ENCODE measurements at regions not wholly inside any gene's neighbourhood (a gene's known extent, or its start where the extent isn't known, plus 50 kb on each side); places are given as distances from the start of the nearest gene placed in this dataset.

DNA sequence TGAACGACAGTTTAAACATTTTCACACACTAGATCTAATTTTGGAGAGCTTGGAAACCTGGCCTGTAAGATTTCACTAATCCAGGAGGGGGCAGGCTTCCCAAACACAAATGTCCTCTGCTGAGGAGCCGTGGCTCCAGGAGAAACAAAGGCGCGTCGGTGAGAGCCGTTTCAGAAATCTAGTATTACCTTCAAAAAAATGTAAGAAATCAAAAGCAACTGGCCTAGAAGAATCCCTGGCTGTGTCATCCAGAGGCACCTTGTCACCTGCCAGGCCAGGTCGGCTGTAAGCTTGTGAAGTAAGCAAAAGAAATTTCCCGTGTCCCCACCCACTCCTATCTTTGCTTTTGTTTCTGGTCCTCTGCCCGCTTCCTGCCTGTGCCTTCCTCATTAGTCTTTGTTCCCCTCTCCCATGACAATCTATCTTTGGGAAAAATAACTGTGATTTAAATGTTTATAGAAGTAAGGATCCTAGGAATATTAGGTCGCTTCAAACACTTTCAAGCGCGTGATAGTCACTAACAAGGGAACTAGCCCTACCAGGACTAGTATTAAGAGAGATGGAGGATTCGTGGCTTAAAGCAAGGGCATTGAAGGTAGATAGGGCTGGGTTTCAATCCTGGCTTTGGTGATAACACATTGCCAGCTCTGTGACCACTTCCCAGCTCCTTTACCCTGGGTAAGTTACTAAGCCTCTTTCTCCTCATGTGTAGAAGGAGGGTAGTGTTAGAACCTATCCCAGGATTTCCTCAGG is 99.5 kb upstream of the STK39 start:
- no peak for TF ChIP-seq YY1 (IDR thresholded peaks at IDR 0.05; ENCODE audit: extremely low read depth, insufficient replicate concordance, low read depth, low read length)
- TF ChIP-seq POLR2A (IDR thresholded peaks at IDR 0.05; ENCODE audit: borderline replicate concordance, extremely low read depth, insufficient read depth, insufficient read length) = no peak
- TF ChIP-seq POLR2AphosphoS5 (IDR thresholded peaks at IDR 0.05; ENCODE audit: low read depth, low read length) = no peak

All from HCT116 (cell line).